ENCODE measurements at regions not wholly inside any gene's neighbourhood (a gene's known extent, or its start where the extent isn't known, plus 50 kb on each side); places are given as distances from the start of the nearest gene placed in this dataset.

DNA sequence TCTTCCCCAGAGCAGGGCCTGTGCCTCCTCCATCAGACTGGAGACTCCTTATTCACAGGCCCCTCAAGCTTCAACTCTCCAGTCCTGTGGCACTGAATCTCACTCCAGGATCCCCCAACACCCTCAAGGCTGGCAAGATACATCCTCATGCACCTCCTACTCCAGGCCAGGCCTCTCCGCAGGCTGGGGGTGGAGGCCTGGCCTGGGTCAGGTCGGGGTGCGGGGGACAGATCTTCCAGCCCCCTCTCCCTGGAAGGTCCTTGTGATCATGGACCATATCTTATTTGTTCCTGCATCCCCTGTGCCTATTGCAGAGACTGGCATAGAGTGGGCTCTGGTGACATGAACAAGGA, 147.3 kb downstream of the SMAD6 start:
- TF ChIP-seq, protein P1, sequence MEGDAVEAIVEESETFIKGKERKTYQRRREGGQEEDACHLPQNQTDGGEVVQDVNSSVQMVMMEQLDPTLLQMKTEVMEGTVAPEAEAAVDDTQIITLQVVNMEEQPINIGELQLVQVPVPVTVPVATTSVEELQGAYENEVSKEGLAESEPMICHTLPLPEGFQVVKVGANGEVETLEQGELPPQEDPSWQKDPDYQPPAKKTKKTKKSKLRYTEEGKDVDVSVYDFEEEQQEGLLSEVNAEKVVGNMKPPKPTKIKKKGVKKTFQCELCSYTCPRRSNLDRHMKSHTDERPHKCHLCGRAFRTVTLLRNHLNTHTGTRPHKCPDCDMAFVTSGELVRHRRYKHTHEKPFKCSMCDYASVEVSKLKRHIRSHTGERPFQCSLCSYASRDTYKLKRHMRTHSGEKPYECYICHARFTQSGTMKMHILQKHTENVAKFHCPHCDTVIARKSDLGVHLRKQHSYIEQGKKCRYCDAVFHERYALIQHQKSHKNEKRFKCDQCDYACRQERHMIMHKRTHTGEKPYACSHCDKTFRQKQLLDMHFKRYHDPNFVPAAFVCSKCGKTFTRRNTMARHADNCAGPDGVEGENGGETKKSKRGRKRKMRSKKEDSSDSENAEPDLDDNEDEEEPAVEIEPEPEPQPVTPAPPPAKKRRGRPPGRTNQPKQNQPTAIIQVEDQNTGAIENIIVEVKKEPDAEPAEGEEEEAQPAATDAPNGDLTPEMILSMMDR (IDR thresholded peaks at IDR 0.05) = no peak
- TF ChIP-seq POLR2A (IDR thresholded peaks at IDR 0.05) = no peak

Measured in body of pancreas (tissue), 4 donors.